Sciatic nerve (tissue), 2 donors: ENCODE measurements at regions not wholly inside any gene's neighbourhood (a gene's known extent, or its start where the extent isn't known, plus 50 kb on each side); places are given as distances from the start of the nearest gene placed in this dataset.
"Not testable (repeated sequence)": the region's sequence is repeated elsewhere in the genome, so short reads cannot be mapped to it uniquely, and the experiment has no call there.

Experiments used
- ATAC-seq: fragments of 200-7000 bp; cut with Tn5 transposase; one replicate; pipeline ENCODE4 v1.9.1; 2020; ENCODE audit warnings: mild to moderate bottlenecking, moderate library complexity
- DNase-seq: peaks from one replicate; pipeline ENCODE4 v3.0.0-alpha.2; 2020; ENCODE audit warnings: low spot score
- intact Hi-C: fragments of 100-400 bp; cut with DNase I; formaldehyde crosslinking; loops from one replicate; pipeline ENCODE4 v1.14.2; 2022
- donor health status: DM: no; HTN: no; CAD: no.
- donor health status: DM: no; HTN: no; CAD: no.

DNA sequence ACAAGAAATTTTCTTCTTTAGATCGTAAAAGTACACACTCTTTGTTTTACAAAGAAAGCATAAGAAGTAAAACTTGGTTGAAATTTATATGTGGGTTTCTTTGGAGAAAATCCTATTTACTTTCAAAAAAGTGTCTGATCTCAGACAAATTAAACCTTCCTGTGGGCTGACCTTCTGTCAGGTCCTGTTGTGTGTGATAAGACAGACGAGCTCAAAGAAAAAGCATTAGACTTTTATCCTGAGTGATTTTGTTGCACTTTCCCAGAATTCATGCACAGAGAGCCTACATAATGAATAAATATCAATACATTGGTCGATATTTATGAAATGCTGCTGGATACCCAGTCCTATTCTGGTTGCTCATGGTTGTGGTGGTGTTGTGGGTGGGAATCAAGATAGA is 302.1 kb upstream of the SYNCRIP start:
- intact Hi-C loops: no loop called here
- DNase-seq (no peak), ATAC-seq (no peak)

DNA sequence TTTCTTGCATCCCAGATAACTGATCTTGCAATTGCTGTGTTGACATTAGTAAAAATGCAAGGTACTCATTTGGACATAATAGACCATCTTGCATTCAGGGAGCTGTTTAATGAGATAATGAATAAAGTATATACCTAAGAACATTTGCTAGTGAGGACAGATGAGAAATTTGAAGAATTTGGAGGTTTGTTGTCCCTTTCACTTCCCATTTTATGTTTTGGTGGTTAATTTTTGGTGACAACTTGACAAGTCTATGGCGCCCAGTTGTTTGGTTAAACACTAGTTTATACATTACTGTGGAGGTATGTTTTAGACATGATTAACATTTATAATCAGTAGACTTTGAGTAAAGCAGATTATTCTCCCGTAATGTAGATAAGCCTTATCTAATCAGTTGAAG is 300.2 kb upstream of the SYNCRIP start:
- ATAC-seq (no peak), DNase-seq (no peak)
- intact Hi-C loops: no loop called here

DNA sequence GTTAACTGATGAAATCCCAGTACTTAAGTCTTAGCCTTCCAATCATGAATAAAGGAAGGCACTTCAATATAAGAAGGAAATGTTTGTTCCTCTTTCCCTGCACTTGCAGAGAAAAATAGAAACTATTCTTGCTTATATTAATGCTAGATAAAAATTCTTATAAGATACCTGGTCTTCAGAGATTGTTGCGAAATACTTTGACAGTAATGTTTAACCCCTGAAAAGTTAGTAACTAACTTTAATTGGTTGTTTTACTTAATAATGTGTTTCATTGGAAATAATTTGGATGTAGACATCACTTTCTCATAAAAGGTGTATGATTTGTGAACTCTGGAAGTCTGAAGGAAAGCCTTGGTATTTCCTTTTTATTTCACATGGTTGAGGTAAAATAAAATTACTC is 294.2 kb upstream of the SYNCRIP start:
- ATAC-seq (no peak), DNase-seq (no peak)
- intact Hi-C loops: no loop called here

DNA sequence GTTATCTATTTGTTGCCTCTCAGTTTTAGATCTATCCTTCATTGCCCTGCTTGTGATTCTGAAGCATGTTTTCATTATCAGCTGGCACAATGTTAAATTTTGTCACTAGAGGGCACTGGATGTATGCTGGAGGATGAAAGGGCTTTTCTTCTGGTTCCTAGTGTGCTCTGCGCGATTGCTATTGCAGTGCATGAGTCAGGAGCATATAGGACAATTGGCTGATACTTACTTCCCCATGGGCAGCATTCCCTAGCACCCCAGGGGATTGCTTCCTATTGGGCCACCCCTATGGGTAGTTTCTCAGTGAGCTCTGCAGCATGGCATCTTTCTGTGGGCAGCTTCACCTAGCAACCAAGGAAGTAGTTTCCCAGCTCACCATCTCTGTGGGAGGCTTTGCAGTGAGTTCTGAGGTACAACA is 280.3 kb upstream of the SYNCRIP start:
- ATAC-seq: no peak
- intact Hi-C loops: no loop called here
- DNase-seq: no peak

DNA sequence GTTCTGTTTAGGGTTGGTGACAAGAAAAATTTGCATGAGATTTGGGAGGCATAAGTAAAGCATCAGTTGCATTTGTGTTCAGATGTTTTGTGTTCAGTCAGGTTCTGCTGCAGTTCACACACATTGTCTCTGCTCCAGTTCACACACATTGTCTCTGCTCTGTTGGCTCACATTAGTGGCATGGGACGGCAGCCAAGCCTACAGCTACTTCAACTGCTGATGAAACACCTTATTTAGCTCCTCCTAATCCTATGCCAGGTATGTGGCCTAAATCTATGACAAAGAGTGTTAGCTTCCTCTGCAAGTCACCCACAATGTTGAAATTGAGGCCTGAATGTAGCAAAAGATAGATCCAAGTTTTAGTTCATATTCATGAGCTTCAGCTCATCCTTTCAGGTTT is 278.1 kb upstream of the SYNCRIP start:
- intact Hi-C loops: no loop called here
- DNase-seq (no peak), ATAC-seq (no peak)

DNA sequence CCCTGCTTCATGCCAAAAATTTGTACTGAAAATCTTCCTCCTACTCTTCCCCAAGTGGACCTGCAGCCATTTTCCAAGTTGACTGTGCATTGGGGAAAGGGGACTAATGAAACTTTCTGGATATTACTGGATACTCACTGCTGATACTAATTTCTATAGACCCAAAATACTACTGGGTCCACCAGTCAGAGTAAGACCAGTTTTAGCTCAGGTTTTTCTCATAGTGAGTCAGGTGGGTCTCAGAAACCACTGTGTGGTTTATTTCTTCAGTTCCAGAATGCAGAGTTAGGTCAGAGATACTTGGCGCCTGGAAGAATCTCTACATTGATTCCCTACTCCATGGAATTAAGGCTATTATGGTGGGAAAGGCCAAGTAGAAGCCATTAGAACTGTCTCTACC is 274.8 kb upstream of the SYNCRIP start:
- ATAC-seq (no peak), DNase-seq (no peak)
- intact Hi-C loops: no loop called here

DNA sequence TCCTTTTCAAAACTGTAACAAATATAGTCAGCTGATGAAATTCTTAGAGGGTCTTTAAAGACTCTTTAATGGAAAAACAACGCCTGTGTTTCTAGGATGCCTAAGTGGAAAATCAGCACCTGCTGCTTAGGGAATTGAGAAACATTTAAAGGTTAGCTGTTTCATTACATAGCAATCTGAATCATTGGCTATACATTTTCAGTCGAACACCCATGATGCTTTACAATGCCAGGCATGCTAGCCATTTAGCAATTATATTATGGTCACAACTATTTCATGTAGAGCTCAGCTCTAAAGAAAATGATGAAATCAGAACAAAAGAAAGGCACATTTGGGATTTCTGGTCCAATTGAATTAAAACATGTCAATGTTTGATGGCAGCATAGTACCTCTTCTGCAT is 270.3 kb upstream of the SYNCRIP start:
- ATAC-seq (no peak), DNase-seq (no peak)
- intact Hi-C loops: no loop called here

DNA sequence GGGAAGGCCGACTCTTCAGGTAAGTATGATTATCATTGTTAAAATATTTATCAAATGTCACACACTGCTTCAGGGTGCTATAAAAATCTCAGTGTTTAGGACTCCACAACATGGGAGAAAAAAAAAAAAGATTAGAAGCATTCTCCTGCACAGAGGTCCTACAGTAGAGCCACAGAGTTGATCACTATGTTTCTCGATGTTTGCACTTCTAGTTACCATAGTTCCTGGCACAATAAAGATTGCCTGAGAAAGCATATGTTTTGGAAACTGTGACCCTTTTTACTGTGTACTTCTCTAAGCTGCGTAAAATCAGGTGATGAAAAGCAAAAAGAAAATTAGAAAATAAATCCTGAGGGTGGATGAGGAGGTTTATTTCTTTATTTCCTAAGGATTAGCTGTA is 269.9 kb upstream of the SYNCRIP start:
- intact Hi-C loops: no loop called here
- DNase-seq: no peak
- no peak for ATAC-seq

DNA sequence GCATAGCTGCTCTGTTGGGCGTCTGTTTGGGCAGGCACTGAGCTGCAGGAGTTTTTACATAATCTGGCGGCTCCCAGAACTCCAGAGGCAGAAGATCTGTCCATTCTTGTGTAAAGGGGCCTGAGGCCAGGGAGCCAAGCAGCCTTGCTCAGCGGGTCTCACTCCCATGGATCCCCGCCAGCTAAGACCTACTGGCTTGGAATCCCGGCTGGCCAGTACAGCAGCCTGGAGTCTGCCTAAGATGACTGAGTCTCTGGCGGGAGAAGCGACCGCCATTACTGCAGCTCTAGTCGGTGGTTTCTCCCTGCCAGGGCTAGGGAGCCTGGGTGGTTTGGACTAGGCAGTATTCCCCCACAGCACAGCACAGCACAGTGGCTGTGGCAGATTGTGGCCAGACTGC is 268.4 kb upstream of the SYNCRIP start:
- ATAC-seq (no peak), DNase-seq (no peak)

DNA sequence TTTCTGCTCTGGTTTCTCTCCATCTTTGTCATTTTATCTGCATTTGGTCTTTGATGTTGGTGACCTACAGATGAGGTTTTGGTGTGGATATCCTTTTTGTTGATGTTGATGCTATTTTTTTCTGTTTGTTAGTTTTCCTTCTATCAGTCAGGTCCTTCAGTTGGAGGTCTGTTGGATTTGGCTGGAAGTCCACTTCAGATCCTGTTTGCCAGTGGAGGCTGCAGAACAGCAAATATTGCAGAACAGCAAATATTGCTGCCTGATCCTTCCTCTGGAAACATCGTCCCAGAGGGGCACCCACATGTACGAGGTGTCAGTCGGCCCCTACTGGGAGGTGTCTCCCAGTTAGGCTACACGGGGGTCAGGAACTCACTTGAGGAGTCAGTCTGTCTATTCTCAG is 265.4 kb upstream of the SYNCRIP start:
- intact Hi-C loops, DNase-seq, ATAC-seq: not testable (repeated sequence)

More for the DNA sequence above, 268.4 kb upstream of the SYNCRIP start:
- intact Hi-C loops: no loop called here

DNA sequence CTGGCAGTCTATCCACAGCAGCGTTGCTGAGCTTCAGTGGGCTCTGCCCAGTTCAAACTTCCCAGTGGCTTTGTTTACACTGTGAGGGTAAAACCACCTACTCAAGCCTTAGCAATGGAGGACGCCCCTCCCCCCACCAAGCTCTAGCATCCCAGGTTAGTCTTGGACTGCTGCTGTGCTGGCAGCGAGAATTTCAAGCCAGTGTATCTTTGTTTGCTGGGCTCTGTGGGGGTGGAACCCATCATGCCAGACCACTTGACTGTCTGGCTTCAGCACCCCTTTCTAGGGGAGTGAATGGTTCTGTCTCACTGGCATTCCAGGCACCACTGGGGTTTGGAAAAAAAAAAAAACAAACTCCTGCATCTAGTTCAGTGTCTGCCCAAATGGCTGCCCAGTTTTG is 249.7 kb upstream of the SYNCRIP start:
- ATAC-seq (no peak), DNase-seq (no peak)
- intact Hi-C loops: no loop called here

DNA sequence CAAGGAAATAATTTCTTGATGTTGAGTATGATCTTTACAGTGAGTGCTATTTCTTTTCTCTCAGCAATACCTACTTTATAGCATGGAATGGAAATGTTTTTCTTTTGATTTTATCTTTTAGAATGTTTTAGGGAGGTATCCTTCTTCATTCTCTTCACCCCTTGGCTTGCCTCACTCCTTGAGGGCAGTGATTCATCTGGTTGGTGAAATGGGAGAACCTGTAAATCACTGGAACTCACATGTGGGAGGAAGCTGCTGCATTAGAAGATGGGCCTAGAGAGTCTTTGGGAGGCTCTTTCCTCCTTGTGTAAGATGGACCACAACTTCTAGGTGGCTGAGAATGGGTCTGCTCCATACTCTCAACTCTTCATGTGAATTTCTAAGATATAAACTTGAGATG is 244.8 kb upstream of the SYNCRIP start:
- intact Hi-C loops: no loop called here

DNA sequence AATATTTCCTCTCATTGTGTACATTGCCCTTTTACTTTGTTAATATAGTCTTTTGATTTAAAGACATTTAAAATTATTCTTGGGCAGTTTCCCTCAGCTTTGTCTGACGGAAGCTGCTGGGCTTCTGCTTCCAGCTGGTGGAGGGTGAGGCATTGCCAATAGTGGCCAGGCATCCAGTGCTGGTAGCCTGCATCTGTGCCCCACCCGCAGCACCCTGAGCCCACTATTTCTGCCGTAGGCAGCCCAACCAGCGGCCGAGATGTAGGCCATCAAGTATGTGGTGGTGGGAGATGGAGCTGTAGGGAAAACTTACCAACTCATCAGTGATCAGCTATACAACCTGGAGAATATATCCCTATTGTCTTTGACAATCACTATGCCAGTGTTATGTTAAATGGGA is 226.0 kb upstream of the SYNCRIP start:
- DNase-seq (no peak), ATAC-seq (no peak)
- intact Hi-C loops: no loop called here

More for the DNA sequence above, 244.8 kb upstream of the SYNCRIP start:
- DNase-seq (no peak), ATAC-seq (no peak)

DNA sequence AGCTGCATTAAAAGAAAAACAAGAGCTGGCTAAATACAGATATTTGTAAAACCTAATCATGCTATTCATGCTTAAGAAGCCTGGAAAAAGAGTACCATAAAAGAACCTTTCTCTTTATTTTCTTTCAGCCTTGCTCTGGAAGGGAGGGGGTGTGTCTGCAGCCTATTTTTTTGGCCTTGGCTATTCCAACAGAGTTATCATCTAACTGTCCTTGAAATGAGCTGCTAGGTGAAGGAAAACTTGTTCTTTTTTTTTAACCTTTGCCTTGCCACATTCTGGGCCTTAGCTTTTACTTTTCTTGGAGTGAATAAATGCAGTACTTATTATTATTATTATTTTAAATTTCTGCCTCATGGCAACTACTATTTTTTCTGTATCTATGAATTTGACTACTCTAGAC is 224.9 kb upstream of the SYNCRIP start:
- DNase-seq (no peak), ATAC-seq (no peak)
- intact Hi-C loops: no loop called here

DNA sequence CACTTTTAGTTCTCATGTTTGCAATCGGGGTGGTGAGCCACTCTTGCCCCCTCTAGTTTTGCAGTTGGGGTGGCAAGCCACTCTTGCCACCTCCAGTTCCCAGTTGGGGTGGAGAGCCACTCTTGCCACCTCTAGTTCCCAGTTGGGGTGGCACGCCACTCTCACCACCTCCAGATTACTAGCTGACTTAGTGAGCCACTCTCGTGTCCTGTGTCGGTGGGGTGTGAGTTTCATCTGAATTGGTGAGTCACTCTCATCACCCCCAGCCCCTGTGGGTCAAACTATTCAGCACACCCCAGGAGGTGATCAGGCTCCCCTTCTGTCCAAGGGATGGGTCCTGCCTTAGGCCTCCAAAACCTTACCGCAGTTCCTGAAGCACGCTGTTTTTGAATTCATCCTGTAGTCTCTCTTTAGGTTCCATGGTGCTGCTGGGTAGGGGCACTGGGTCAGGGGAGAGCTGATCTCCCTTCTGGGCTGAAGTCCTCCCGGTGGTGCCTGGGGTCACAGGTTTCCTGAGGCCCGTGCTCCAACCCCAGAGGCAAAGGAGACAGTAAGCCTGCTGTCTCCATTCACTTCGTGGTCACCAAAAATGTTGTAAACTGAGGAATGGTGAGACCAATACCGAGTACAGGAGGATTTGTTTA is 224.2 kb upstream of the SYNCRIP start:
- intact Hi-C loops: no loop called here
- peak; percentile 14 for ATAC-seq
- no peak for DNase-seq

DNA sequence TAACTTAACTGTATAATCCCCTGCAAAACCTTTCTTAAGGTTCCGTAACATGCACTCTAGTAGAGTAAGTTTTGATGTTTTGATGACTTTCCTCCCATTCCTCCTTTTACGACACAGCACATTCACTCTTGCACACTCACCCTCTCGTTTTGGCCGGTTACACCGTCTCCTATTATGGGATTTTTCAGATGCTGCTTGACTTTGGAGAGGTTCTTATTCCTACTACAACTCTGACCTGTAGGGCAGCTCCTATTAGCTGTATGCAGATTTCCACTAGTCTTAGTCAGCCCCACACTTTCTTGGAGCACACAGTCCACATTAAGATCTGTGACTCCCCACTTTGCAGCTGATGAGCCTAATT is 223.7 kb upstream of the SYNCRIP start:
- intact Hi-C loops: no loop called here
- peak; percentile 54 for ATAC-seq
- no peak for DNase-seq

DNA sequence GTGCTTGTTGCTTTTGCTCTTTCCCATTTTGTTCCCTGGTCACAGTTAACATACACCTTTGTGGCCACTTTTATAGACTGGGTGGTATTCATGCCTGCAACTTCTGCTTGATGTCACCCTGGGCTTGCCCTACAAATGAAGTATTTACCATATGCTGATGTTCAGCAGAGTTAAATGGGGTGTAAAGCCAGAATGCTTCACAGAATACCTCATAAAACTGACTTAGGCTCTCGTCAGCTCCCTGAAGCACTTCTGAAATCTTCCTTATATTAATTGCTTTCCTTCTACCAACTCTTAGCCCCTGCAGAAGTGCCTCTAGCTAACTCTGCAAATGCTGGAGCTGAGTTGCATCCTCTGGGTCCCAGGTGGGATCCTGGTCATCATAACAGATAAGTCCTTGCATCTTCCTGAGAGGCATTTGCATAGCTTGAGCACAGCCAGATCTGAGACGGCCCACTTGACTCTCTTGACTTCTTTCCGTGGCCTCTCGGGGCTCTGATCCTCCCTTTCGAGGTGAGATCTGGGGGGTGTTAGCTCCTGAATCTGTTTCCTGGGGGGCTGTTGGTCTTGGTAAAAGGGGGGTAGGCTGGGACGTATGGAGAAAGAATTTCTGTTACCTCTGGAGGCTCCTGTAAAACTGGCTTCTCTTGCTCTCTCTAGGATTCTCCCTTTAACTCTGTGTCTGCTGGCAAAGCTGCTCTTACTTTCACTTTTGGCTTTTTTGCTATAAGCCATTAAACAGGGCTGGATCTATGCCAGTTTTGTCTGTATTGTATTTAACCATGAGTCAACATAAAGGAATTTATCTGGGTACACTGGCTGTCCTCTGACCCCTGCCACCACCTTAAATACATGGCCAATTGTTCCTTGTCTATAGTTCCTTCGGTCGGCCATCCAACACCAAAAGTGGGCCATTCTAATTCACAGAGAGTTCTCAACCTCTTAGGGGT is 223.0 kb upstream of the SYNCRIP start:
- intact Hi-C loops: no loop called here
- peak; percentile 60 for ATAC-seq
- DNase-seq: no peak

DNA sequence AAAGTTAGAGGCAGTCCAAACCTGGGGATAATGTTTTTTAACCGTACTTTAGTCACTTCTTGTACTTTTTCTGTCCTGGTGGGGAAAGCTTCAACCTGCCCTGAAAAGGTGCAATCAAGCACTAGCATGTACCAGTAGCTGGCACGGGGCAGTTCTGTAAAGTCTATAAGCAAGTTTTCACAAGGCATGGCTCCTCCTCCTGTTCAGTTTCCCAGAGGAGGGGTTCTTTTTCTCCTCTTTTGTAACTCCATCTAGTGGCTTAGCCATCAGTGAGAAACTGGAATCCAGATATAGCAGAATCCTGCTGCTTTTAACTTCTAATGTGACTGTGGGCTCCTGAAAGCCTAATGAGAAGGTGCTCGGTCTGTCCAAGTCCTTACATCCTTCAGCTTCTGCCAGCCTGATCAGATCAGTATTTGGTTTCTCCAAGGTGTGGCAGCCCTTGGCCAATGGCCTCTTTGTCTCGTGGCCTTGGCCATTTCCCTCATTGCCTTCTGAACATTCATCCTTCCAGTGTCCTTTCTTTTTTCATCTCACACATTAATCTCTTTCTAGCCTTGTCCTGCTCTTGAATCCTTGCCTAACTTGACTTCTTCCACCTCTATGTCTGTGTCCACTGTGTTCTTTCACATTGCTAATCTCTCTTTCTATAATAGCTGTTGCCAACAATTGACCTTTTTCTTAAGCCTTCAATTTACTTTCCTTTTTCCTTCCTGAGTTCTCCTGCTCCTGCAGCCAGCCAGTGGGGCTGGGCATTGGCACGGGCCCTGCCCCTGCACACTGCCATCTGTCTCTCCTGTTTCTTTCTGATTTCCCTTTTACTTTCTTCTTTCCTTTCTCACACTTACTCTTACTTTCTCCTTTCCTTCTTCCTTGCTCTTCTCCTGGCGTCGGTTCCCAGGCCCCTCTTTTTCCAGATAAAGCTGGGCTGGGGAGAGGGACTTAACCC is 222.0 kb upstream of the SYNCRIP start:
- intact Hi-C loops: no loop called here
- DNase-seq: no peak
- ATAC-seq: peak; percentile 67

DNA sequence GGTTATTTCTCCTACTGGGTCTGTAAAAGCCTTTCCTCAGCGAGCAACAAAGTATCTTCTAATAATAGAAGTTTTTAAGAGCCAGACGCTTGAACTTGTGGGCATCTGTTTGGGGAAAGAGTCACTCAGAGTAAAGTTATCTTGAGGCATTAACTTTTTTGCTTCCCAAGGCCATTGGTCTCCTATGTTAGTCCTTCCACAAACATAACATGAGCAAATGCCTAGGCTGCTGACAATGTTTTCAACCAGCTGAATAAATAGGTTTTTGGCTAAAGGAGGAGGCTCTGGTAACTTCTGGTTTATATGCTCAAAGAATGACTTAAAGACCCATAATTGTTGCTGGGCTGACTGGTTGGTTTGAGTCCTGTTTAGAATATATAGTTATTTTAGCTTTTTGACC is 213.5 kb upstream of the SYNCRIP start:
- no peak for ATAC-seq
- intact Hi-C loops: no loop called here
- no peak for DNase-seq
